NT2/D1 (cell line): ENCODE measurements at regions not wholly inside any gene's neighbourhood (a gene's known extent, or its start where the extent isn't known, plus 50 kb on each side); places are given as distances from the start of the nearest gene placed in this dataset.

ENCODE experiments used
- DNase-seq: peaks from one replicate; pipeline ENCODE4 v3.0.0-alpha.2; 2011; ENCODE audit warnings: low read depth, low spot score
- H3K27me3 ChIP-seq: 2 replicates; pipeline ENCODE4 v1.6.0; 2011; ENCODE audit warnings: mild to moderate bottlenecking; ENCODE audit not compliant: insufficient read length, insufficient read depth
- H3K36me3 ChIP-seq: 2 replicates; pipeline ENCODE4 v1.6.1; 2011; ENCODE audit warnings: mild to moderate bottlenecking, low read length, mixed read lengths; ENCODE audit not compliant: insufficient read depth, insufficient read length
- H3K4me1 ChIP-seq: 2 replicates; pipeline ENCODE4 v1.5.1; 2011; ENCODE audit not compliant: insufficient read depth, insufficient read length
- H3K4me3 ChIP-seq: 2 replicates; pipeline ENCODE4 v1.5.1; 2011; ENCODE audit warnings: low read depth; ENCODE audit not compliant: insufficient read length
- H3K9ac ChIP-seq: 2 replicates; pipeline ENCODE4 v1.6.0; 2011; ENCODE audit warnings: low read depth; ENCODE audit not compliant: insufficient read length
- H3K9me3 ChIP-seq: 2 replicates; pipeline ENCODE4 v1.5.1; 2011; ENCODE audit warnings: mild to moderate bottlenecking, low read length; ENCODE audit not compliant: insufficient read depth
- SUZ12 ChIP-seq: IDR thresholded peaks from 2 replicates; pipeline ENCODE4 v1.6.1; 2011; ENCODE audit not compliant: insufficient read length, insufficient read depth; ENCODE audit errors: extremely low read depth
- YY1 ChIP-seq: IDR thresholded peaks from 2 replicates; pipeline ENCODE4 v1.6.1; 2011; ENCODE audit not compliant: insufficient read length, insufficient read depth
- ZNF274 ChIP-seq: IDR thresholded peaks from 2 replicates; pipeline ENCODE4 v1.6.1; 2011; ENCODE audit warnings: mild to moderate bottlenecking, low read depth, low read length

GRCh38 chr16:66204756-66205155 lies 161.7 kb upstream of the CDH5 start:
- H3K4me3 ChIP-seq: no peak overlapping the region

GRCh38 chr16:66203476-66203875 lies 163.0 kb upstream of the CDH5 start:
- Histone ChIP-seq H3K9ac (no peak overlapping the region), H3K27me3 (no peaks in the 10 kb centered on the region)
- DNase-seq: no peak

More at GRCh38 chr16:66204756-66205155, 161.7 kb upstream of the CDH5 start:
- no peaks in the 10 kb centered on the region for H3K27me3 ChIP-seq
- H3K36me3 ChIP-seq: no peaks in the 10 kb centered on the region
- no peaks in the 10 kb centered on the region for H3K9me3 ChIP-seq
- no peak for DNase-seq
- no peaks in the 10 kb centered on the region for H3K4me1 ChIP-seq
- no peak overlapping the region for H3K9ac ChIP-seq
- TF ChIP-seq YY1 (no peak), ZNF274 (no peak), SUZ12 (no peak)

GRCh38 chr16:66199189-66199588 lies 167.3 kb upstream of the CDH5 start:
- no peak overlapping the region for H3K9ac ChIP-seq
- no peaks in the 10 kb centered on the region for H3K27me3 ChIP-seq
- no peaks in the 10 kb centered on the region for H3K9me3 ChIP-seq
- no peak for DNase-seq
- no peaks in the 10 kb centered on the region for H3K36me3 ChIP-seq
- no peaks in the 10 kb centered on the region for H3K4me1 ChIP-seq
- TF ChIP-seq YY1 (no peak), ZNF274 (no peak), SUZ12 (no peak)
- H3K4me3 ChIP-seq: no peak overlapping the region

More at GRCh38 chr16:66203476-66203875, 163.0 kb upstream of the CDH5 start:
- no peaks in the 10 kb centered on the region for H3K4me1 ChIP-seq
- no peaks in the 10 kb centered on the region for H3K36me3 ChIP-seq
- TF ChIP-seq SUZ12 (no peak), YY1 (no peak), ZNF274 (no peak)
- H3K9me3 ChIP-seq: no peaks in the 10 kb centered on the region
- H3K4me3 ChIP-seq: no peak overlapping the region

- H3K4me1 ChIP-seq: no peaks in the 10 kb centered on the region
- TF ChIP-seq YY1: no peak
- TF ChIP-seq SUZ12: no peak
- no peak for TF ChIP-seq ZNF274
- no peaks in the 10 kb centered on the region for H3K27me3 ChIP-seq
- DNase-seq: no peak
- no peaks in the 10 kb centered on the region for H3K36me3 ChIP-seq
- H3K9me3 ChIP-seq: no peaks in the 10 kb centered on the region
- H3K4me3 ChIP-seq: no peak overlapping the region
- H3K9ac ChIP-seq: no peak overlapping the region
These were observed 167.8 kb upstream of the CDH5 start for GRCh38 chr16:66198641-66199040.

- H3K9me3 ChIP-seq: no peaks in the 10 kb centered on the region
- no peaks in the 10 kb centered on the region for H3K36me3 ChIP-seq
- H3K9ac ChIP-seq: no peak overlapping the region
- no peaks in the 10 kb centered on the region for H3K4me1 ChIP-seq
- TF ChIP-seq SUZ12 (no peak), YY1 (no peak), ZNF274 (no peak)
- no peak overlapping the region for H3K4me3 ChIP-seq
- no peaks in the 10 kb centered on the region for H3K27me3 ChIP-seq
- DNase-seq: no peak
These were observed 168.7 kb upstream of the CDH5 start for GRCh38 chr16:66197668-66198278.

GRCh38 chr16:66196770-66197169 lies 169.7 kb upstream of the CDH5 start:
- DNase-seq: no peak
- Histone ChIP-seq H3K4me3 (no peak overlapping the region), H3K9ac (no peak overlapping the region), H3K36me3 (no peaks in the 10 kb centered on the region), H3K27me3 (no peaks in the 10 kb centered on the region), H3K4me1 (no peaks in the 10 kb centered on the region), H3K9me3 (no peaks in the 10 kb centered on the region)
- no peak for TF ChIP-seq SUZ12
- TF ChIP-seq YY1: no peak
- no peak for TF ChIP-seq ZNF274

- no peak for DNase-seq
- no peak overlapping the region for H3K9ac ChIP-seq
- H3K9me3 ChIP-seq: no peaks in the 10 kb centered on the region
- H3K36me3 ChIP-seq: no peaks in the 10 kb centered on the region
- H3K4me1 ChIP-seq: no peaks in the 10 kb centered on the region
- TF ChIP-seq SUZ12: no peak
- TF ChIP-seq YY1: no peak
- no peak for TF ChIP-seq ZNF274
- no peaks in the 10 kb centered on the region for H3K27me3 ChIP-seq
- H3K4me3 ChIP-seq: no peak overlapping the region
These were observed 171.6 kb upstream of the CDH5 start for GRCh38 chr16:66194866-66195265.
